Neural progenitor cell (in vitro differentiated cells): ENCODE measurements at regions not wholly inside any gene's neighbourhood (a gene's known extent, or its start where the extent isn't known, plus 50 kb on each side); places are given as distances from the start of the nearest gene placed in this dataset.

ENCODE experiments used
- CTCF ChIP-seq: fragments of 200-600 bp; sonication (generic); IDR thresholded peaks from 2 replicates; pipeline ENCODE4 v1.5.1; 2017; ENCODE audit warnings: antibody characterized with exemption, mild to moderate bottlenecking
- EZH2 ChIP-seq: fragments of 200-600 bp; sonication (generic); IDR thresholded peaks from 2 replicates; pipeline ENCODE4 v1.6.1; 2017; ENCODE audit warnings: antibody characterized with exemption, mild to moderate bottlenecking, moderate library complexity
- EZH2phosphoT487 ChIP-seq: fragments of 200-600 bp; sonication (generic); IDR thresholded peaks from 2 replicates; pipeline ENCODE4 v1.6.1; 2017; ENCODE audit warnings: antibody characterized with exemption

- TF ChIP-seq CTCF (no peak), EZH2 (no peak), EZH2phosphoT487 (no peak)
Observed at GRCh38 chr17:77617516-77617915, 341.0 kb upstream of the TNRC6C start.
